HEK293T (cell line): ENCODE measurements at regions not wholly inside any gene's neighbourhood (a gene's known extent, or its start where the extent isn't known, plus 50 kb on each side); places are given as distances from the start of the nearest gene placed in this dataset.
"Not testable (repeated sequence)": the region's sequence is repeated elsewhere in the genome, so short reads cannot be mapped to it uniquely, and the experiment has no call there.

Source experiments
- ARNT ChIP-seq: fragments of 450-650 bp; IDR thresholded peaks from 2 replicates; pipeline ENCODE4 v1.6.1; 2017; ENCODE audit warnings: mild to moderate bottlenecking
- FOXK2 ChIP-seq: fragments of 450-650 bp; IDR thresholded peaks from 2 replicates; pipeline ENCODE4 v1.6.1; 2016; ENCODE audit warnings: mild to moderate bottlenecking
- FOXM1 ChIP-seq: fragments of 450-650 bp; IDR thresholded peaks from 2 replicates; pipeline ENCODE4 v1.6.1; 2017; ENCODE audit warnings: mild to moderate bottlenecking, borderline replicate concordance
- LEF1 ChIP-seq: fragments of 450-650 bp; IDR thresholded peaks from 2 replicates; pipeline ENCODE4 v1.6.1; 2017; ENCODE audit warnings: mild to moderate bottlenecking, borderline replicate concordance
- SP1 ChIP-seq: fragments of 450-650 bp; IDR thresholded peaks from 2 replicates; pipeline ENCODE4 v1.6.1; 2017
- TARDBP ChIP-seq: fragments of 450-650 bp; IDR thresholded peaks from 2 replicates; pipeline ENCODE4 v1.6.1; 2016

DNA sequence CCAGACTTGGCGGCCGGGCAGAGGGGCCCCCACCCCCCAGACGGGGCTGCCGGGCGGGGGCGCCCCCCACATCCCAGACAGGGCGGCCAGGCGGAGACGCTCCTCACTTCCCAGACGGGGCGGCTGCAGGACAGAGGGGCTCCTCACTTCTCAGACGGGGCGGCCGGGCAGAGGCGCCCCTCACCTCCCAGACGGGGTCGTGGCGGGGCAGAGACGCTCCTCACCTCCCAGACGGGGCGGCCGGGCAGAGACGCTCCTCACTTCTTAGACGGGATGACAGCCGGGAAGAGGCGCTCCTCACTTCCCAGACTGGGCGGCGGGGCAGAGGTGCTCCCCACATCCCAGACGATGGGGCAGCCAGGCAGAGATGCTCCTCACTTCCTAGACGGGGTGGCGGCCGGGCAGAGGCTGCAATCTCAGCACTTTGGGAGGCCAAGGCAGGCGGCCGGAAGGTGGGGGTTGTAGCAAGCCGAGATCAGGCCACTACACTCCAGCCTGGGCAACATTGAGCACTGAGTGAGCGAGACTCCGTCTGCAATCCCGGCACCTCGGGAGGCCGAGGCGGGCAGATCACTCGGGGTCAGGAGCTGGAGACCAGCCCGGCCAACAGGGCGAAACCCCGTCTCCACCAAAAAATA, 79.0 kb upstream of the TBX5 start:
- TF ChIP-seq SP1, LEF1, FOXM1, ARNT, FOXK2, TARDBP: not testable (repeated sequence)
